Uterus (tissue), 2 donors: ENCODE measurements at regions not wholly inside any gene's neighbourhood (a gene's known extent, or its start where the extent isn't known, plus 50 kb on each side); places are given as distances from the start of the nearest gene placed in this dataset.

Experiments used
- POLR2A ChIP-seq, 2 donors: fragments of 450-650 bp; IDR thresholded peaks; one replicate each; pipeline ENCODE4 v1.6.1; 2016; ENCODE audit warnings: antibody characterized with exemption in 2 of 2, mild to moderate bottlenecking in 1 of 2, moderate library complexity in 1 of 2
- TF ChIP-seq, protein P1 (sequence below), 4 experiments: fragments of 200-600 bp in 2 of 4; fragments of 450-650 bp in 2 of 4; sonication (generic) in 2 of 4; IDR thresholded peaks; one replicate each; pipeline ENCODE4 v1.5.1; 2016 to 2019; ENCODE audit warnings: antibody characterized with exemption in 4 of 4, mild to moderate bottlenecking in 2 of 4, moderate library complexity in 1 of 4

DNA sequence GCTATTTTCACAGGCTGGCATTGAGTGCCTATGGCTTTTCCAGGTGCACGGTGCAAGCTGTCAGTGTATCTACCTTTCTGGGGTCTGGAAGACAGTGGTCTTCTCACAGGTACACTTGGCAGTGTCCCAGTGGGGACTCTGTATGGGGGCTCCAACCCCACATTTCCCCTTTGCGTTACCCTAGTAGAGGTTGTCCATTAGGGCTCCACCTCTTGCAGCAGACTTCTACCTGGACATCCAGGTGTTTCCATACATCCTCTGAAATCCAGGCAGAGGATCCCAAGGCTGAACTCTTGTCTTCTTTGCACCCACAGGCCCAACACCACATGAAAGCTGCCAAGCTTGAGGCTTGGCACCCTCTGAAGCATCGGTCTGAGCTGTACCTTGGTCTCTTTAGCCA is 735.7 kb upstream of the INTU start:
- TF ChIP-seq, protein P1, sequence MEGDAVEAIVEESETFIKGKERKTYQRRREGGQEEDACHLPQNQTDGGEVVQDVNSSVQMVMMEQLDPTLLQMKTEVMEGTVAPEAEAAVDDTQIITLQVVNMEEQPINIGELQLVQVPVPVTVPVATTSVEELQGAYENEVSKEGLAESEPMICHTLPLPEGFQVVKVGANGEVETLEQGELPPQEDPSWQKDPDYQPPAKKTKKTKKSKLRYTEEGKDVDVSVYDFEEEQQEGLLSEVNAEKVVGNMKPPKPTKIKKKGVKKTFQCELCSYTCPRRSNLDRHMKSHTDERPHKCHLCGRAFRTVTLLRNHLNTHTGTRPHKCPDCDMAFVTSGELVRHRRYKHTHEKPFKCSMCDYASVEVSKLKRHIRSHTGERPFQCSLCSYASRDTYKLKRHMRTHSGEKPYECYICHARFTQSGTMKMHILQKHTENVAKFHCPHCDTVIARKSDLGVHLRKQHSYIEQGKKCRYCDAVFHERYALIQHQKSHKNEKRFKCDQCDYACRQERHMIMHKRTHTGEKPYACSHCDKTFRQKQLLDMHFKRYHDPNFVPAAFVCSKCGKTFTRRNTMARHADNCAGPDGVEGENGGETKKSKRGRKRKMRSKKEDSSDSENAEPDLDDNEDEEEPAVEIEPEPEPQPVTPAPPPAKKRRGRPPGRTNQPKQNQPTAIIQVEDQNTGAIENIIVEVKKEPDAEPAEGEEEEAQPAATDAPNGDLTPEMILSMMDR (IDR thresholded peaks at IDR 0.05): no peak
- no peak for TF ChIP-seq POLR2A (IDR thresholded peaks at IDR 0.05)
